ENCODE measurements at regions not wholly inside any gene's neighbourhood (a gene's known extent, or its start where the extent isn't known, plus 50 kb on each side); places are given as distances from the start of the nearest gene placed in this dataset.

DNA sequence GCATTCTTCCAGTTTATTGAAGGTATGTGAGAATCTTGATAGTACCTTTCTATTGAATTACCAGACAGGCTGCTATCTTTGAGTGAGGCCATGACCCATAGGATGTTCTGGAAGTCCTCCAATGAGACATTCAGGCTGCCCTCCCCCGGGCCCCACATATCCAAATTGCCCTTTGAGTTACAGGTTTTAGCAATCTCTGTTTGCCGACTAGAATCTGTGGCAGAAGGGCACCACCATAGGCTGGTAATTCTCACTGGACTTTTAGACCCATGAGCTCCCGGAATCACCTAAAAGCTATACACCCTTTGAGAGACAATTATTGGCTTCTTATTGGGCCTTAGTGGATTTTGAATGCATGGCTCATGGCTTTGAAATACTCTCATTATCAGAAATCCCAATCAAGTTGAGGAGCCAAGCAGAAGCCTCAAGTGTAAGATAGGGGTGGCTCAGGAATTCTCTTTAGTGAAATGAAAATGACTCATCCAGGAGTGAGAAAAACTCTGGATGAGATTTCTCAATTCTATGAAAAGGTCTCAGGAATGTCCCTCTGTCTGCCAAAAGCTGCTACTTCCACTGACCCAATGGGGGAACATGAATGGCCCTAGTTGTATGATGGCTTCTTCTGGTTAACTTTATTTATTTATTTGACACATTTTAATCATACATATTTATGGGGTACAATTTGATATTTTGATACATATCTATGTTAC lies 172.1 kb upstream of the CSNK1A1L start:
- Histone ChIP-seq H3F3A (ENCODE audit: control insufficient read depth, insufficient read depth) (no peaks in the 10 kb centered on the region), H3K4me2 (ENCODE audit: low read length) (no peak overlapping the region), H3K36me3 (ENCODE audit: control insufficient read depth, low read length) (no peaks in the 10 kb centered on the region), H3K27ac (ENCODE audit: low read depth, low read length) (no peak overlapping the region), H3K4me3 (ENCODE audit: low read length) (no peak overlapping the region), H3K27me3 (ENCODE audit: control insufficient read depth, low read length) (no peaks in the 10 kb centered on the region), H3K4me1 (ENCODE audit: control insufficient read depth, low read length) (no peaks in the 10 kb centered on the region), H3K79me2 (ENCODE audit: control insufficient read depth, low read length) (no peaks in the 10 kb centered on the region), H4K20me1 (ENCODE audit: control insufficient read depth, insufficient read depth, low read depth, low read length) (no peaks in the 10 kb centered on the region), H3K9me3 (ENCODE audit: control insufficient read depth, insufficient read depth, low read length) (no peaks in the 10 kb centered on the region), H3K9me2 (replicated peaks; ENCODE audit: control insufficient read depth, low read length) (no peaks in the 10 kb centered on the region)
- no peak for TF ChIP-seq EZH2phosphoT487 (IDR thresholded peaks at IDR 0.05; ENCODE audit: borderline replicate concordance, low read length)
- TF ChIP-seq, protein P1, sequence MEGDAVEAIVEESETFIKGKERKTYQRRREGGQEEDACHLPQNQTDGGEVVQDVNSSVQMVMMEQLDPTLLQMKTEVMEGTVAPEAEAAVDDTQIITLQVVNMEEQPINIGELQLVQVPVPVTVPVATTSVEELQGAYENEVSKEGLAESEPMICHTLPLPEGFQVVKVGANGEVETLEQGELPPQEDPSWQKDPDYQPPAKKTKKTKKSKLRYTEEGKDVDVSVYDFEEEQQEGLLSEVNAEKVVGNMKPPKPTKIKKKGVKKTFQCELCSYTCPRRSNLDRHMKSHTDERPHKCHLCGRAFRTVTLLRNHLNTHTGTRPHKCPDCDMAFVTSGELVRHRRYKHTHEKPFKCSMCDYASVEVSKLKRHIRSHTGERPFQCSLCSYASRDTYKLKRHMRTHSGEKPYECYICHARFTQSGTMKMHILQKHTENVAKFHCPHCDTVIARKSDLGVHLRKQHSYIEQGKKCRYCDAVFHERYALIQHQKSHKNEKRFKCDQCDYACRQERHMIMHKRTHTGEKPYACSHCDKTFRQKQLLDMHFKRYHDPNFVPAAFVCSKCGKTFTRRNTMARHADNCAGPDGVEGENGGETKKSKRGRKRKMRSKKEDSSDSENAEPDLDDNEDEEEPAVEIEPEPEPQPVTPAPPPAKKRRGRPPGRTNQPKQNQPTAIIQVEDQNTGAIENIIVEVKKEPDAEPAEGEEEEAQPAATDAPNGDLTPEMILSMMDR (IDR thresholded peaks at IDR 0.05; ENCODE audit: low read depth, low read length, poor library complexity, severe bottlenecking) = no peak

DNA sequence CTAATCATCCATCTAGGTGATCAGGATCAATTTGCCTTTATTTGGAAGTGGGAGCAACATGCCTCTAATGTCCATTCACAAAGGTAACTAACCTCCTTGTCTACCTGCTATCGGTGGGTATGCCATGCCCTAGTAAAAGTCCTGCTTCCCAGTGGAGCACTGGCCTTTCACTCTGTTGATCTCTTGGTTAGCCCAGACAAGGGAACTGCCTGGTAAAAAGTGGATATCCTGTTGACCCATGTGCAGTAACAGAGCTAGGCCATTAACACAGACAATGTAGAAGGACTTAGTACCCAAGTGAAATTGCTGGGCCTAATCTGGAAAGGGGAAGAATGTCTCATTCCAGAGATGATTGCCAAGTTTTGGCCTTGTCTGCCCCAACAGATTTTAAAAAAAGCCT lies 171.5 kb upstream of the CSNK1A1L start:
- no peaks in the 10 kb centered on the region for H3K79me2 ChIP-seq (ENCODE audit: control insufficient read depth, low read length)
- H3K27me3 ChIP-seq (ENCODE audit: control insufficient read depth, low read length) = no peaks in the 10 kb centered on the region
- H3K4me1 ChIP-seq (ENCODE audit: control insufficient read depth, low read length) = no peaks in the 10 kb centered on the region
- H3K9me3 ChIP-seq (ENCODE audit: control insufficient read depth, insufficient read depth, low read length) = no peaks in the 10 kb centered on the region
- H3K9me2 ChIP-seq (replicated peaks; ENCODE audit: control insufficient read depth, low read length) = no peaks in the 10 kb centered on the region
- H3K4me2 ChIP-seq (ENCODE audit: low read length) = no peak overlapping the region
- no peak overlapping the region for H3K4me3 ChIP-seq (ENCODE audit: low read length)
- no peaks in the 10 kb centered on the region for H3K36me3 ChIP-seq (ENCODE audit: control insufficient read depth, low read length)
- TF ChIP-seq EZH2phosphoT487 (IDR thresholded peaks at IDR 0.05; ENCODE audit: borderline replicate concordance, low read length) = no peak
- TF ChIP-seq, protein P1 (IDR thresholded peaks at IDR 0.05; ENCODE audit: low read depth, low read length, poor library complexity, severe bottlenecking) = no peak
- H4K20me1 ChIP-seq (ENCODE audit: control insufficient read depth, insufficient read depth, low read depth, low read length) = no peaks in the 10 kb centered on the region
- H3F3A ChIP-seq (ENCODE audit: control insufficient read depth, insufficient read depth) = no peaks in the 10 kb centered on the region
- no peak overlapping the region for H3K27ac ChIP-seq (ENCODE audit: low read depth, low read length)

DNA sequence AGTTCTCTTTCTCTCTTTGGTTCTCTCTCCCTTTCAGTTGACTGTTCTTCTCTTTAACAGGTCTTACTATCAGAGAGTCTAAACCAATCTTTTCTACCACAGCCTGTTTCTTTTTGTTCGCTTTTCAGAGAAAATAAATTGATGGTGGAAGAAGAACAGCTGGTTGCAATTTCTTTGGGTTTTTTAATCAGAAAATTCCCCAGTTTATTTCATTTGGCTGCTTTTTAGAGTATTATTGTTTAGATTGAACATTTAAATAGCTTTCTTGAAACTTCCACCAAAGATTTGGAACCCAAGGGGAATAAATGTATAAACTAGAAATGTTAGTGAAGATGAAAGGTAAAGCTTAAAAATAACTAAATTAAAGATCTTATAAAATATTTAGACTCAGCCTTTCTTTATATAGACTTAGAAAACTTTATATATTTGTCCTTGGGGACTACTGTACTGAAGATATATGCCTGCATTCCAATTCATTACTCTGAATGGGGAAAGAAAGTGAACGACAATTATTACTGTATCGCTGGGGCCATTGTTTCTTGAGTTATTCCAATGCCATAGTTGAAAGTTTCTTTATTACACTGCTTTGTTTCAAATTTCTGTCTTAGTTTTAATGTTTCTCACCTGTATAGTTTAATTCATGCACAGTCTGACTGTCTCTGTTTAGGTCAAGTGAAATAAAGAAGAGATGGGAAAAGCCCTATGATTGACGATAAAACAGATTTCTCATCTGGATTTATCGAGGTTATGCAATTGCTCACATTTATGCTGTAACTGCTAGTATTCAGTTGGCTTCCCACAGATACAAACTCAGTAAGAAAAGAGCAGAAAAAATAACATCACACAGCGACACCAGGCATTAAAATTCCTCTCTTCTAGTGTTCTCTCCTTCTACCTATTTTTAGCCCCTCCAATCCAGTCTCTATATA lies 169.4 kb upstream of the CSNK1A1L start:
- Histone ChIP-seq H3K4me2 (ENCODE audit: low read length) (no peak overlapping the region), H3K9me3 (ENCODE audit: control insufficient read depth, insufficient read depth, low read length) (no peaks in the 10 kb centered on the region), H3K4me1 (ENCODE audit: control insufficient read depth, low read length) (no peaks in the 10 kb centered on the region), H3K4me3 (ENCODE audit: low read length) (no peak overlapping the region), H3K79me2 (ENCODE audit: control insufficient read depth, low read length) (no peaks in the 10 kb centered on the region), H3K27me3 (ENCODE audit: control insufficient read depth, low read length) (no peaks in the 10 kb centered on the region), H4K20me1 (ENCODE audit: control insufficient read depth, insufficient read depth, low read depth, low read length) (no peaks in the 10 kb centered on the region), H3K36me3 (ENCODE audit: control insufficient read depth, low read length) (no peaks in the 10 kb centered on the region), H3F3A (ENCODE audit: control insufficient read depth, insufficient read depth) (no peaks in the 10 kb centered on the region), H3K27ac (ENCODE audit: low read depth, low read length) (no peak overlapping the region), H3K9me2 (replicated peaks; ENCODE audit: control insufficient read depth, low read length) (no peaks in the 10 kb centered on the region)
- TF ChIP-seq, protein P1 (IDR thresholded peaks at IDR 0.05; ENCODE audit: low read depth, low read length, poor library complexity, severe bottlenecking) = no peak
- TF ChIP-seq EZH2phosphoT487 (IDR thresholded peaks at IDR 0.05; ENCODE audit: borderline replicate concordance, low read length) = no peak

All from DOHH2 (cell line).